Transverse colon (tissue), 4 donors: ENCODE measurements at regions not wholly inside any gene's neighbourhood (a gene's known extent, or its start where the extent isn't known, plus 50 kb on each side); places are given as distances from the start of the nearest gene placed in this dataset.
A peak's percentile ranks its signal among the peaks of the same experiment; 100 is the strongest.

ENCODE experiments used
- DNase-seq: peaks from one replicate; pipeline ENCODE4 v3.0.0-alpha.2; 2019
- H3K27ac ChIP-seq, 4 donors: fragments of 200-600 bp; sonication (generic); 2 replicates each; pipeline ENCODE4 v1.5.1; 2016 to 2018; ENCODE audit warnings: inconsistent platforms in 4 of 4
- H3K27me3 ChIP-seq: fragments of 200-600 bp; sonication (generic); 2 replicates; pipeline ENCODE4 v1.5.1; 2017; ENCODE audit warnings: inconsistent platforms
- H3K36me3 ChIP-seq, 4 donors: fragments of 200-600 bp; sonication (generic); 2 replicates each; pipeline ENCODE4 v1.5.1; 2017 to 2019; ENCODE audit warnings: inconsistent platforms in 4 of 4
- H3K4me1 ChIP-seq, 4 donors: fragments of 200-600 bp; sonication (generic); 2 replicates each; pipeline ENCODE4 v1.5.1; 2017 to 2020; ENCODE audit warnings: inconsistent platforms in 4 of 4
- H3K4me3 ChIP-seq, 4 donors: fragments of 200-600 bp; sonication (generic); 1 replicate in 1 of 4; 2 replicates in 3 of 4; pipeline versions ENCODE4 v1.5.1 to v1.6.1; 2017 to 2019; ENCODE audit warnings: inconsistent platforms in 4 of 4
- H3K9me3 ChIP-seq, 2 donors: fragments of 200-600 bp; sonication (generic); 2 replicates each; pipeline ENCODE4 v1.5.1; 2017 to 2019; ENCODE audit warnings: inconsistent platforms in 2 of 2
- EP300 ChIP-seq: sonication (generic); formaldehyde crosslinking; IDR thresholded peaks from one replicate; pipeline ENCODE4 v1.6.1; 2017; ENCODE audit warnings: antibody characterized with exemption, low read depth
- POLR2A ChIP-seq: fragments of 450-650 bp; IDR thresholded peaks from one replicate; pipeline ENCODE4 v1.6.1; 2016; ENCODE audit warnings: antibody characterized with exemption, mild to moderate bottlenecking, moderate library complexity
- POLR2AphosphoS5 ChIP-seq, 3 donors: sonication (generic); formaldehyde crosslinking; IDR thresholded peaks; one replicate each; pipeline ENCODE4 v1.6.1; 2016; ENCODE audit warnings: antibody characterized with exemption in 3 of 3
- WGBS, 2 donors: methylation state at CpG; one replicate each; pipeline ENCODE4 v1.1.5; 2018; ENCODE audit warnings: low coverage in 1 of 2; 5-methylcytosine and 5-hydroxymethylcytosine counted together
- in situ Hi-C, 4 donors: fragments of 200-750 bp; cut with MboI; loops; one replicate each; pipeline versions ENCODE4 v1.15.0 to v1.15.1; 2017; ENCODE audit warnings: low sequenced_read_pairs in 3 of 4, low pct_ligation_motif_present in 1 of 4, low pct_unique_long_range_greater_than_20kb in 1 of 4
- intact Hi-C: fragments of 100-400 bp; cut with DNase I; formaldehyde crosslinking; loops from one replicate; pipeline ENCODE4 v1.15.1; 2023; ENCODE audit warnings: low total_unique reads
- TF ChIP-seq, protein P1 (sequence below), 5 experiments: fragments of 200-600 bp in 3 of 5; fragments of 450-650 bp in 2 of 5; sonication (generic) in 3 of 5; IDR thresholded peaks; 1 replicate in 2 of 5; 2 replicates in 3 of 5; pipeline ENCODE4 v1.5.1; 2016 to 2017; ENCODE audit warnings: antibody characterized with exemption in 5 of 5, inconsistent platforms in 3 of 5, mild to moderate bottlenecking in 2 of 5, moderate library complexity in 1 of 5

- no peak for DNase-seq
- in situ Hi-C loops (loop anchor here (10.0 kb wide), 4 partner anchors 122 to 452 kb away; partner anchors contain the start of gene FOXF1 (in 3 of the 4)), intact Hi-C loops (loop anchor here (2.0 to 10.0 kb wide), 3 partner anchors 232 to 448 kb away; no protein-coding TSS in a partner anchor)
- H3K4me3 ChIP-seq: no peak overlapping the region
- H3K9me3 ChIP-seq: no peaks in the 10 kb centered on the region
- TF ChIP-seq EP300: no peak
- no peaks in the 10 kb centered on the region for H3K27me3 ChIP-seq
- WGBS, 2 donors: 53 to 75% methylated on average over 8 to 11 of the region's 11 CpGs
- no peak overlapping the region for H3K27ac ChIP-seq
- peaks cover 0 to 6% (median 2%) of the 10 kb centered on the region in 4 donors for H3K4me1 ChIP-seq
- no peaks in the 10 kb centered on the region for H3K36me3 ChIP-seq
Measured at GRCh38 chr16:86073103-86073625, 174.2 kb downstream of the IRF8 start.

- peak; percentile 4 for DNase-seq
- Histone ChIP-seq H3K4me3 (no peak overlapping the region), H3K27me3 (no peaks in the 10 kb centered on the region), H3K27ac (peak overlapping the region in 1 of 4 donors; percentile 33), H3K9me3 (no peaks in the 10 kb centered on the region), H3K36me3 (no peaks in the 10 kb centered on the region), H3K4me1 (peaks cover 0 to 11% (median 2%) of the 10 kb centered on the region in 4 donors)
- 87 to 88% methylated on average over 6 to 9 of the region's 9 CpGs for WGBS, 2 donors
- TF ChIP-seq EP300 (no peak), POLR2A (no peak), POLR2AphosphoS5 (IDR thresholded peaks at IDR 0.05) (no peak)
- TF ChIP-seq, protein P1, sequence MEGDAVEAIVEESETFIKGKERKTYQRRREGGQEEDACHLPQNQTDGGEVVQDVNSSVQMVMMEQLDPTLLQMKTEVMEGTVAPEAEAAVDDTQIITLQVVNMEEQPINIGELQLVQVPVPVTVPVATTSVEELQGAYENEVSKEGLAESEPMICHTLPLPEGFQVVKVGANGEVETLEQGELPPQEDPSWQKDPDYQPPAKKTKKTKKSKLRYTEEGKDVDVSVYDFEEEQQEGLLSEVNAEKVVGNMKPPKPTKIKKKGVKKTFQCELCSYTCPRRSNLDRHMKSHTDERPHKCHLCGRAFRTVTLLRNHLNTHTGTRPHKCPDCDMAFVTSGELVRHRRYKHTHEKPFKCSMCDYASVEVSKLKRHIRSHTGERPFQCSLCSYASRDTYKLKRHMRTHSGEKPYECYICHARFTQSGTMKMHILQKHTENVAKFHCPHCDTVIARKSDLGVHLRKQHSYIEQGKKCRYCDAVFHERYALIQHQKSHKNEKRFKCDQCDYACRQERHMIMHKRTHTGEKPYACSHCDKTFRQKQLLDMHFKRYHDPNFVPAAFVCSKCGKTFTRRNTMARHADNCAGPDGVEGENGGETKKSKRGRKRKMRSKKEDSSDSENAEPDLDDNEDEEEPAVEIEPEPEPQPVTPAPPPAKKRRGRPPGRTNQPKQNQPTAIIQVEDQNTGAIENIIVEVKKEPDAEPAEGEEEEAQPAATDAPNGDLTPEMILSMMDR (IDR thresholded peaks at IDR 0.05): no peak
- intact Hi-C loops: loop anchor here (2.0 to 10.0 kb wide), 3 partner anchors 231 to 447 kb away; no protein-coding TSS in a partner anchor
- in situ Hi-C loops: loop anchor here (10.0 kb wide), 4 partner anchors 121 to 451 kb away; partner anchors contain the start of gene FOXF1 (in 3 of the 4)
Measured at GRCh38 chr16:86073763-86074493, 175.0 kb downstream of the IRF8 start.

- H3K27ac ChIP-seq: peak overlapping the region; percentile 16 to 46 (median 28)
- WGBS, 2 donors: 52% methylated on average over 20 of the region's 20 CpGs; no CpG with 5 or more reads in 1 of the 2 donors
- peak; percentile 6 for DNase-seq
- in situ Hi-C loops: loop anchor here (10.0 kb wide), 4 partner anchors 120 to 450 kb away; partner anchors contain the start of gene FOXF1 (in 3 of the 4)
- intact Hi-C loops: loop anchor here (5.0 to 10.0 kb wide), 3 partner anchors 122 to 260 kb away; no protein-coding TSS in a partner anchor
- peaks cover 0 to 11% (median 2%) of the 10 kb centered on the region in 4 donors for H3K4me1 ChIP-seq
- no peaks in the 10 kb centered on the region for H3K9me3 ChIP-seq
- H3K36me3 ChIP-seq: no peaks in the 10 kb centered on the region
- TF ChIP-seq POLR2AphosphoS5 (IDR thresholded peaks at IDR 0.05) (no peak), POLR2A (no peak), EP300 (no peak)
- TF ChIP-seq, protein P1 (IDR thresholded peaks at IDR 0.05): no peak
- no peaks in the 10 kb centered on the region for H3K27me3 ChIP-seq
- H3K4me3 ChIP-seq: no peak overlapping the region
Measured at GRCh38 chr16:86074651-86075487, 175.9 kb downstream of the IRF8 start.

DNA sequence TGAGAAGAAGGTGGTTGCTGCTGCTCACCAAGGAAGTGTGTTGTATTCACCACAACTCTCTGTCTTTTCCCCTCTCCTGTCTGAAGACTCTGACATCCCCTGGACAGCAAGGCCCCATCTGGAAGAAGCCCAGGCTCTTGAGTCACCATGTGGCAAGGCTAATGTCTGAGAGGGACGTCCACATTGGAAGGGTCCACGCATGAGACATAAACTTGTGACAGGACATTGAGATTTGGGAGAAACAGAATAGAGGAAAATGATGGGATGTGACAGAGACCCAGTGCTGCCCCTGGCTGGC is 176.5 kb downstream of the IRF8 start:
- Histone ChIP-seq H3K36me3 (no peaks in the 10 kb centered on the region), H3K4me1 (peaks cover 0 to 11% (median 2%) of the 10 kb centered on the region in 4 donors), H3K27ac (peak overlapping the region in 2 of 4 donors; percentile 24 to 33), H3K9me3 (no peaks in the 10 kb centered on the region), H3K4me3 (no peak overlapping the region), H3K27me3 (no peaks in the 10 kb centered on the region)
- in situ Hi-C loops (loop anchor here (10.0 kb wide), 4 partner anchors 119 to 449 kb away; partner anchors contain the start of gene FOXF1 (in 3 of the 4)), intact Hi-C loops (loop anchor here (5.0 to 10.0 kb wide), 3 partner anchors 122 to 259 kb away; no protein-coding TSS in a partner anchor)
- WGBS, 2 donors: 94% methylated on average over 2 of the region's 2 CpGs; no CpG with 5 or more reads in 1 of the 2 donors
- TF ChIP-seq POLR2A (no peak), POLR2AphosphoS5 (IDR thresholded peaks at IDR 0.05) (no peak), EP300 (no peak)
- no peak for DNase-seq
